HepG2 (cell line): ENCODE measurements at regions not wholly inside any gene's neighbourhood (a gene's known extent, or its start where the extent isn't known, plus 50 kb on each side); places are given as distances from the start of the nearest gene placed in this dataset.

Experiments used
- AGO1 ChIP-seq: fragments of 200-400 bp; formaldehyde crosslinking; IDR thresholded peaks from 2 replicates; pipeline ENCODE4 v1.6.1; 2017; ENCODE audit warnings: mild to moderate bottlenecking, low read depth, low read length, moderate library complexity; ENCODE audit not compliant: poor library complexity, severe bottlenecking
- CCDC6 ChIP-seq: sonication (generic); formaldehyde crosslinking; IDR thresholded peaks from 2 replicates; pipeline ENCODE4 v1.8.1; 2022; ENCODE audit warnings: mild to moderate bottlenecking, missing genetic modification reagents, moderate library complexity
- EZH2 ChIP-seq: conservative IDR thresholded peaks from 2 replicates; pipeline ENCODE4 v1.6.1; 2012; ENCODE audit warnings: mild to moderate bottlenecking, low read depth, low read length, moderate library complexity
- FOSL1 ChIP-seq: sonication (generic); formaldehyde crosslinking; IDR thresholded peaks from 2 replicates; pipeline ENCODE4 v1.9.0; 2021; ENCODE audit warnings: missing genetic modification reagents, borderline replicate concordance
- FOXP1 ChIP-seq, 2 experiments: fragments of 450-650 bp in 1 of 2; IDR thresholded peaks; 2 replicates each; pipeline ENCODE4 v1.6.1; 2017 to 2018; ENCODE audit warnings: antibody characterized with exemption in 1 of 2
- GLI4 ChIP-seq: sonication (generic); formaldehyde crosslinking; IDR thresholded peaks from 2 replicates; pipeline ENCODE4 v1.5.1; 2020; ENCODE audit warnings: missing genetic modification reagents, mild to moderate bottlenecking, moderate library complexity, borderline replicate concordance
- ISX ChIP-seq: sonication (generic); formaldehyde crosslinking; conservative IDR thresholded peaks from 2 replicates; pipeline ENCODE4 v1.5.0; 2020; ENCODE audit warnings: missing genetic modification reagents
- ONECUT2 ChIP-seq: sonication (generic); formaldehyde crosslinking; IDR thresholded peaks from 2 replicates; pipeline ENCODE4 v1.4.0; 2020; ENCODE audit warnings: missing genetic modification reagents
- PLRG1 ChIP-seq: fragments of 450-650 bp; conservative IDR thresholded peaks from 2 replicates; pipeline ENCODE4 v1.6.1; 2016
- PTBP1 ChIP-seq: fragments of 200-400 bp; formaldehyde crosslinking; IDR thresholded peaks from 2 replicates; pipeline ENCODE4 v1.6.1; 2018; ENCODE audit warnings: low read length, low read depth; ENCODE audit not compliant: poor library complexity, severe bottlenecking
- SP1 ChIP-seq, 2 experiments: fragments of 450-650 bp in 1 of 2; sonication (generic) in 1 of 2; formaldehyde crosslinking in 1 of 2; IDR thresholded peaks; 2 replicates each; pipeline versions ENCODE4 v1.4.0 to v1.6.1; 2016 to 2020; ENCODE audit warnings: missing genetic modification reagents in 1 of 2
- TCF7 ChIP-seq: sonication (generic); IDR thresholded peaks from 2 replicates; pipeline ENCODE4 v1.6.1; 2016; ENCODE audit warnings: antibody characterized with exemption, low read depth
- ZMYM3 ChIP-seq: sonication (generic); formaldehyde crosslinking; IDR thresholded peaks from 2 replicates; pipeline ENCODE4 v1.5.1; 2020; ENCODE audit warnings: mild to moderate bottlenecking, missing genetic modification reagents
- ZNF136 ChIP-seq: sonication (generic); formaldehyde crosslinking; IDR thresholded peaks from 2 replicates; pipeline ENCODE4 v1.8.1; 2022; ENCODE audit warnings: low read depth, mild to moderate bottlenecking, moderate library complexity, missing genetic modification reagents
- ZNF138 ChIP-seq: sonication (generic); formaldehyde crosslinking; IDR thresholded peaks from 2 replicates; pipeline ENCODE4 v1.5.0; 2020; ENCODE audit warnings: mild to moderate bottlenecking, low read depth, missing genetic modification reagents
- ZNF264 ChIP-seq: sonication (generic); formaldehyde crosslinking; IDR thresholded peaks from 2 replicates; pipeline ENCODE4 v1.4.0; 2020; ENCODE audit warnings: missing genetic modification reagents
- ZNF484 ChIP-seq: sonication (generic); formaldehyde crosslinking; IDR thresholded peaks from 2 replicates; pipeline ENCODE4 v1.5.1; 2020; ENCODE audit warnings: mild to moderate bottlenecking, low read depth, missing genetic modification reagents, borderline replicate concordance
- ZNF552 ChIP-seq: sonication (generic); formaldehyde crosslinking; IDR thresholded peaks from 2 replicates; pipeline ENCODE4 v1.9.0; 2022; ENCODE audit warnings: missing genetic modification reagents, mild to moderate bottlenecking, borderline replicate concordance
- ZNF678 ChIP-seq: sonication (generic); formaldehyde crosslinking; IDR thresholded peaks from 2 replicates; pipeline ENCODE4 v1.4.0; 2020; ENCODE audit warnings: mild to moderate bottlenecking, missing genetic modification reagents
- ZNF75D ChIP-seq: sonication (generic); formaldehyde crosslinking; IDR thresholded peaks from 2 replicates; pipeline ENCODE4 v1.8.1; 2023; ENCODE audit warnings: missing genetic modification reagents, mild to moderate bottlenecking, borderline replicate concordance
- ZSCAN9 ChIP-seq: IDR thresholded peaks from 2 replicates; pipeline ENCODE4 v1.6.1; 2016; ENCODE audit warnings: borderline replicate concordance
- TF ChIP-seq, protein P1 (sequence below): sonication (generic); formaldehyde crosslinking; IDR thresholded peaks from 2 replicates; pipeline ENCODE4 v1.4.0; 2020; ENCODE audit warnings: missing genetic modification reagents
- TF ChIP-seq, protein P2 (sequence below), 2 experiments: IDR thresholded peaks; 2 replicates each; pipeline ENCODE4 v1.6.1; 2011 to 2012; ENCODE audit warnings: low read length in 2 of 2, borderline replicate concordance in 1 of 2, low read depth in 1 of 2, mild to moderate bottlenecking in 1 of 2, moderate library complexity in 1 of 2
- TF ChIP-seq, protein P3 (sequence below): sonication (generic); formaldehyde crosslinking; IDR thresholded peaks from 2 replicates; pipeline ENCODE4 v1.9.0; 2021; ENCODE audit warnings: missing genetic modification reagents, mild to moderate bottlenecking, borderline replicate concordance

DNA sequence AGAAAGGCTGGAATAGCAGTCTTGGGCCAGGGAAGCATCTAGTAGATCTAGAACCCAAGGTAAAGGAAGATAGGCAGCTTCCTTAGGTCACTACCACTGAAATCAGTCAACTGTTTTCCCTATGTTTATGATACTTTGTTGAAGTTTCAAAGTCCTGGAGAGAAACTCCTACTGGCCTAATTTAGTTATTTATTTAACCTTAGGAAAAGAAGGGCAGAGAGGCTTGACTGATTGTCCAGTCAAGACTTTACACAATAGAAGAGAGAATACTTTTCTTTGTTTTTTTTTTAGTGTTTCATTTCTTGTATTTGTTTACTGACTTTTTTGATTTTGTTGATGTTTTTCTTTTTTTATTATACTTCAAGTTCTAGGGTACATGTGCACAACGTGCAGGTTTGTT, 138.9 kb upstream of the PHYHIPL start (continued):
- no peak for TF ChIP-seq ONECUT2 (CRISPR knock-in tag)
- TF ChIP-seq GLI4 (CRISPR knock-in tag), result no peak
- TF ChIP-seq TCF7, result peak; percentile 27; the same call in 1 of the 2 replicates
- no peak for TF ChIP-seq ZNF484
- TF ChIP-seq ZNF138 (CRISPR knock-in tag), result no peak
- TF ChIP-seq AGO1, result no peak
- TF ChIP-seq PLRG1, result no peak
- no peak for TF ChIP-seq ISX
- TF ChIP-seq, protein P1, sequence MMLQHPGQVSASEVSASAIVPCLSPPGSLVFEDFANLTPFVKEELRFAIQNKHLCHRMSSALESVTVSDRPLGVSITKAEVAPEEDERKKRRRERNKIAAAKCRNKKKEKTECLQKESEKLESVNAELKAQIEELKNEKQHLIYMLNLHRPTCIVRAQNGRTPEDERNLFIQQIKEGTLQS (CRISPR knock-in tag), result no peak
- no peak for TF ChIP-seq SP1 (IDR thresholded peaks at IDR 0.05)
- no peak for TF ChIP-seq SP1 (CRISPR knock-in tag; IDR thresholded peaks at IDR 0.05)
- TF ChIP-seq ZSCAN9, result no peak
- TF ChIP-seq EZH2, result no peak
- TF ChIP-seq, protein P2, sequence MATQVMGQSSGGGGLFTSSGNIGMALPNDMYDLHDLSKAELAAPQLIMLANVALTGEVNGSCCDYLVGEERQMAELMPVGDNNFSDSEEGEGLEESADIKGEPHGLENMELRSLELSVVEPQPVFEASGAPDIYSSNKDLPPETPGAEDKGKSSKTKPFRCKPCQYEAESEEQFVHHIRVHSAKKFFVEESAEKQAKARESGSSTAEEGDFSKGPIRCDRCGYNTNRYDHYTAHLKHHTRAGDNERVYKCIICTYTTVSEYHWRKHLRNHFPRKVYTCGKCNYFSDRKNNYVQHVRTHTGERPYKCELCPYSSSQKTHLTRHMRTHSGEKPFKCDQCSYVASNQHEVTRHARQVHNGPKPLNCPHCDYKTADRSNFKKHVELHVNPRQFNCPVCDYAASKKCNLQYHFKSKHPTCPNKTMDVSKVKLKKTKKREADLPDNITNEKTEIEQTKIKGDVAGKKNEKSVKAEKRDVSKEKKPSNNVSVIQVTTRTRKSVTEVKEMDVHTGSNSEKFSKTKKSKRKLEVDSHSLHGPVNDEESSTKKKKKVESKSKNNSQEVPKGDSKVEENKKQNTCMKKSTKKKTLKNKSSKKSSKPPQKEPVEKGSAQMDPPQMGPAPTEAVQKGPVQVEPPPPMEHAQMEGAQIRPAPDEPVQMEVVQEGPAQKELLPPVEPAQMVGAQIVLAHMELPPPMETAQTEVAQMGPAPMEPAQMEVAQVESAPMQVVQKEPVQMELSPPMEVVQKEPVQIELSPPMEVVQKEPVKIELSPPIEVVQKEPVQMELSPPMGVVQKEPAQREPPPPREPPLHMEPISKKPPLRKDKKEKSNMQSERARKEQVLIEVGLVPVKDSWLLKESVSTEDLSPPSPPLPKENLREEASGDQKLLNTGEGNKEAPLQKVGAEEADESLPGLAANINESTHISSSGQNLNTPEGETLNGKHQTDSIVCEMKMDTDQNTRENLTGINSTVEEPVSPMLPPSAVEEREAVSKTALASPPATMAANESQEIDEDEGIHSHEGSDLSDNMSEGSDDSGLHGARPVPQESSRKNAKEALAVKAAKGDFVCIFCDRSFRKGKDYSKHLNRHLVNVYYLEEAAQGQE (IDR thresholded peaks at IDR 0.05; ENCODE audit: borderline replicate concordance in 1 of 2, low read depth in 1 of 2, low read length in 2 of 2), result no peak
- TF ChIP-seq PTBP1, result no peak
- no peak; the same call in 1 of the 2 replicates for TF ChIP-seq CCDC6 (CRISPR knock-in tag)
- TF ChIP-seq FOSL1, result no peak
- TF ChIP-seq ZNF136 (CRISPR knock-in tag), result no peak
- TF ChIP-seq ZNF678 (CRISPR knock-in tag), result no peak
- TF ChIP-seq ZNF264 (CRISPR knock-in tag), result no peak
- TF ChIP-seq ZNF75D, result no peak
- TF ChIP-seq FOXP1 (IDR thresholded peaks at IDR 0.05), result peak; percentile 66; the same call in 1 of the 2 replicates
- peak; percentile 86 for TF ChIP-seq FOXP1 (CRISPR knock-in tag; IDR thresholded peaks at IDR 0.05)
- TF ChIP-seq, protein P3, sequence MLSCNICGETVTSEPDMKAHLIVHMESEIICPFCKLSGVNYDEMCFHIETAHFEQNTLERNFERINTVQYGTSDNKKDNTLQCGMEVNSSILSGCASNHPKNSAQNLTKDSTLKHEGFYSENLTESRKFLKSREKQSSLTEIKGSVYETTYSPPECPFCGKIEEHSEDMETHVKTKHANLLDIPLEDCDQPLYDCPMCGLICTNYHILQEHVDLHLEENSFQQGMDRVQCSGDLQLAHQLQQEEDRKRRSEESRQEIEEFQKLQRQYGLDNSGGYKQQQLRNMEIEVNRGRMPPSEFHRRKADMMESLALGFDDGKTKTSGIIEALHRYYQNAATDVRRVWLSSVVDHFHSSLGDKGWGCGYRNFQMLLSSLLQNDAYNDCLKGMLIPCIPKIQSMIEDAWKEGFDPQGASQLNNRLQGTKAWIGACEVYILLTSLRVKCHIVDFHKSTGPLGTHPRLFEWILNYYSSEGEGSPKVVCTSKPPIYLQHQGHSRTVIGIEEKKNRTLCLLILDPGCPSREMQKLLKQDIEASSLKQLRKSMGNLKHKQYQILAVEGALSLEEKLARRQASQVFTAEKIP (CRISPR knock-in tag), result no peak
- TF ChIP-seq ZMYM3 (CRISPR knock-in tag), result no peak
- no peak for TF ChIP-seq ZNF552 (CRISPR knock-in tag)
